Bone marrow (tissue), 2 donors: ENCODE measurements at regions not wholly inside any gene's neighbourhood (a gene's known extent, or its start where the extent isn't known, plus 50 kb on each side); places are given as distances from the start of the nearest gene placed in this dataset.
A peak's percentile ranks its signal among the peaks of the same experiment; 100 is the strongest.
"Not testable (repeated sequence)": the region's sequence is repeated elsewhere in the genome, so short reads cannot be mapped to it uniquely, and the experiment has no call there.

Source experiments
- DNase-seq, 2 donors: peaks; one replicate each; lab custom pipeline; 2025; lab: John Stamatoyannopoulos, UW

GRCh38 chr6:94902974-94903628 is 674.2 kb upstream of the MANEA start:
- no peak for DNase-seq

GRCh38 chr6:94899191-94899590 is 678.1 kb upstream of the MANEA start:
- no peak for DNase-seq

- no peak for DNase-seq
Measured at GRCh38 chr6:94894300-94894699, 683.0 kb upstream of the MANEA start.

GRCh38 chr6:94893327-94893726 is 684.0 kb upstream of the MANEA start:
- no peak for DNase-seq

- DNase-seq = not testable (repeated sequence)
Measured at GRCh38 chr6:94873819-94874218, 703.5 kb upstream of the MANEA start.

GRCh38 chr6:94862112-94862511 is 715.2 kb upstream of the MANEA start:
- DNase-seq = no peak

GRCh38 chr6:94859924-94860323 is 717.4 kb upstream of the MANEA start:
- no peak for DNase-seq

DNA sequence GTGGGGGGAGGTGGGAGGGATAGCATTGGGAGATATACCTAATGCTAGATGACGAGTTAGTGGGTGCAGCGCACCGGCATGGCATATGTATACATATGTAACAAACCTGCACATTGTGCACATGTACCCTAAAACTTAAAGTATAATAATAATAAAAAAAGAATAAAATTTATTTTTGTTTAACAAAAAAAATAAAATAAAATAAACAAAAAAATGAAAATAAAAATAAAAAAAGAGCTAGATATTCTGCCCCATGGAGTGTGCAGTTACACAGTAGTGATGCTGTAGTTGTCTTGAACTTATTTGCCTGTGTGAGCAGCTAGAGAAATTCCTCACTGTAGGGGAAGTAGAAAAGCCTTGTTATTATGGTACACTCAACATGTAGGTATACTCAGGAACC is 720.3 kb upstream of the MANEA start:
- DNase-seq = not testable (repeated sequence)

DNA sequence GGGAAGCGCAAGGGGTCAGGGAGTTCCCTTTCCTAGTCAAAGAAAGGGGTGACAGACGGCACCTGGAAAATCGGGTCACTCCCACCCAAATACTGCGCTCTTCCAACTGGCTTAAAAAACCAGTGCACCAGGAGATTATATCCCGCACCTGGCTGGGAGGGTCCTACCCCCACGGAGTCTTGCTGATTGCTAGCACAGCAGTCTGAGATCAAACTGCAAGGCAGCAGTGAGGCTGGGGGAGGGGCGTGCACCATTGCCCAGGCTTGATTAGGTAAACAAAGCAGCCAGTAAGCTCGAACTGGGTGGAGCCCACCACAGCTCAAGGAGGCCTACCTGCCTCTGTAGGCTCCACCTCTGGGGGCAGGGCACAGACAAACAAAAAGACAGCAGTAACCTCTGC is 726.0 kb upstream of the MANEA start:
- not testable (repeated sequence) for DNase-seq

DNA sequence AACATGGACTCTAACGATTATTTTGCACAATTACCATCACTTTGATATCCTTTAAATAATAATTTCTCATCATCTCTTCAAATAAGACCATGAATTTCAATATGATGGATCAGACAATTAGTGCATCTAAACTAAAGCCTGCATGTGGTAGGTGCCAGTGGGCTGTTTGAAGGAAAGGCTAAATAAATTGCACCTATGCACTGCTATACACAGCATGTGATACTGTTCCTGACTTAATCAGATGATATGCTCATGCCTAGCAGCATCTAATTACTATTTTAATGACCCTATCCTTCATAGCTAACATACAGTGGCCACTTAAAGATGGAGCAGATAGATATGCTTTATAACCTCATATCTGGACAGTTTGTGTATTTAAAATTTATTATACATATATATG is 731.6 kb upstream of the MANEA start:
- DNase-seq = no peak

DNA sequence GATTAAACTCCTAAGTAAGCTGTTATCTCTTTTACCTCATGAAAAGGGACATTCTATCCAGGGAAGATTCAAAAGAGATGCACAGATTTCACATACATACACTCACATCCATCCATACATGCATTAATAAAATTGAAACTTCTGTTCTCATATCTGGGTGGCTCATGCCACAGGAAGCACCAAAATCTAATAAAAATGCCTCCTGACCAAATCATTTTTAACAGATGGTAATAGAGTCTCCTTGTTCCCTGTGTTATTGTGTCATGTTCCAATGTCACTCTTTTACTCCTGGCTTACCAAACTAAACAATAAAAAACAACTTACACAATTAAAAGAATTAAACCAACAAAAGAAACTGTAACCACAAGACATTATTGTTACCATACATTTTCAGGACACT is 742.1 kb upstream of the MANEA start:
- no peak for DNase-seq

GRCh38 chr6:94813806-94814205 is 763.5 kb upstream of the MANEA start:
- DNase-seq = no peak

GRCh38 chr6:94801344-94801743 is 776.0 kb upstream of the MANEA start:
- DNase-seq = no peak

- no peak for DNase-seq
Measured at GRCh38 chr6:94785514-94785913, 791.8 kb upstream of the MANEA start.

DNA sequence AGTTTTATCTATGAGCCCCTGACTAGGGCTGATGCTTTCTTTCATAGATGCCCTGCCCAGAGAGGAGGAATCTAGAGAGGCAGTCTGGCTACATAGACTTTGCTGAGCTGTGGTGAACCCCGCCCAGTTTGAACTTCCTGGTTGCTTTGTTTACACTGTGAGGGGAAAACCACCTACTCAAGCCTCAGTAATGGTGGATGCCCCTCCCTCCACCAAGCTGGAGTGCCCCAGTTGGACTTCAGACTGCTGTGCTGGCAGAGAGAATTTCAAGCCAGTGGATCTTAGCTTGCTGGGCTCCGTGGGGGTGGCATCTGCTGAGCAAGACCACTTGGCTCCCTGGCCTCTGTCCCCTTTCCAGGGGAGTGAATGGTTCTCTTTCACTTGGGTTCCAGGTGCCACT is 792.3 kb upstream of the MANEA start:
- not testable (repeated sequence) for DNase-seq

DNA sequence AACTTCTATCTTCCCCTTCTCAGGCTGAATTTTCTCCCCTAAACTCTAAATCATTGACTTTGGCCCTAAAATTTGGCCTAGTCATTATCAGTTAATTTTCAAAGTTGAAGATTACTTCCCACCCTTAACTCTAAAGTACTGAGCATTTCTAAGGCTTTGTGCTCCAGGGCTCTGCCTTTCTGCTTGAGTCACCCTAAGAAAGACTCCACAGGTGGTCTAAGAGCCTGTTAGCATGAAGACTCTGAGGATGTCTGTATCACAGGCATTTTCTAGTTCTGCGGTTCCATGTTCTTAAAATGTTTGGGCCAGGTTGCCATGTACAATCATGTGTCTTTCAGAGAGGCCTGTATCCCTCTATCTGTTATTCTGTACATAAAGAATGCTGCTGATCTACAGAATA is 808.1 kb upstream of the MANEA start:
- no peak for DNase-seq

- DNase-seq = peak in 1 of 2 donors; percentile 5
Measured at GRCh38 chr6:94751641-94752329, 825.5 kb upstream of the MANEA start.

GRCh38 chr6:94736236-94736635 is 841.1 kb upstream of the MANEA start:
- no peak for DNase-seq

DNA sequence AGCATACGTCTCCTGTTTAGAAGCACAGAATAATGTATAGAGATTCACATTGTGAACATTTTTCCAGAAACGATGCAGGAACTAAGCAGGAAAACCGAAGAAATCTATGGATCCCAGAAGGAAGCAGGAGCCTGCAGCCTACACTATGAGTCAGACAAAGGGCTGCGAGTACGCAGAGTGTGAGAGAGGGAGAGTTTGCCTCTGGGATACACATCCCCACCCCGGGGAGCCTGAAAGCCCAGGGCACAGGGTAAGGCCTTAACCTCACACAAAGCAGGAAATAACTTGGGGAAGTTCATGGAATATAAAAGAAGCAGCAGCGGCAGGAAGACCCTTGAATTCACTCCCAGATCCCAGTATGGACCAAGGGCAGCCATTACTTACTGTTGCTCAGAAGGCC is 842.1 kb upstream of the MANEA start:
- DNase-seq = no peak

- DNase-seq = no peak
Measured at GRCh38 chr6:94734751-94735150, 842.6 kb upstream of the MANEA start.

GRCh38 chr6:94733066-94733465 is 844.3 kb upstream of the MANEA start:
- no peak for DNase-seq

GRCh38 chr6:94727710-94728109 is 849.6 kb upstream of the MANEA start:
- DNase-seq = no peak

- DNase-seq = no peak
Measured at GRCh38 chr6:94721459-94721858, 855.9 kb upstream of the MANEA start.

GRCh38 chr6:94713446-94713845 is 863.9 kb upstream of the MANEA start:
- DNase-seq = no peak
